ENCODE measurements at regions not wholly inside any gene's neighbourhood (a gene's known extent, or its start where the extent isn't known, plus 50 kb on each side); places are given as distances from the start of the nearest gene placed in this dataset.

- no peak for TF ChIP-seq POLR2A (IDR thresholded peaks at IDR 0.05; ENCODE audit: extremely low read depth, insufficient read length)
- no peak for TF ChIP-seq CTCF (IDR thresholded peaks at IDR 0.05; ENCODE audit: low read depth, low read length)
- no peak for TF ChIP-seq MAX (IDR thresholded peaks at IDR 0.05; ENCODE audit: low read depth, low read length)
- TF ChIP-seq MYC (IDR thresholded peaks at IDR 0.05; ENCODE audit: low read depth, low read length), result no peak
- no peak overlapping the region for H3K4me3 ChIP-seq (ENCODE audit: low read depth, low read length)
- DNase-seq (ENCODE audit: low read depth), result no peak
Observed at GRCh38 chr5:28880936-28881335, 1842.5 kb upstream of the CDH9 start.

- no peak for TF ChIP-seq POLR2A (IDR thresholded peaks at IDR 0.05; ENCODE audit: extremely low read depth, insufficient read length)
- no peak for TF ChIP-seq MAX (IDR thresholded peaks at IDR 0.05; ENCODE audit: low read depth, low read length)
- TF ChIP-seq CTCF (IDR thresholded peaks at IDR 0.05; ENCODE audit: low read depth, low read length), result no peak
- TF ChIP-seq MYC (IDR thresholded peaks at IDR 0.05; ENCODE audit: low read depth, low read length), result no peak
- H3K4me3 ChIP-seq (ENCODE audit: low read depth, low read length), result no peak overlapping the region
- no peak for DNase-seq (ENCODE audit: low read depth)
Observed at GRCh38 chr5:28877050-28877449, 1838.7 kb upstream of the CDH9 start.

GRCh38 chr5:28864006-28864405 lies 1825.6 kb upstream of the CDH9 start:
- DNase-seq (ENCODE audit: low read depth), result no peak
- TF ChIP-seq MAX (IDR thresholded peaks at IDR 0.05; ENCODE audit: low read depth, low read length) (no peak), MYC (IDR thresholded peaks at IDR 0.05; ENCODE audit: low read depth, low read length) (no peak), POLR2A (IDR thresholded peaks at IDR 0.05; ENCODE audit: extremely low read depth, insufficient read length) (no peak), CTCF (IDR thresholded peaks at IDR 0.05; ENCODE audit: low read depth, low read length) (no peak)
- H3K4me3 ChIP-seq (ENCODE audit: low read depth, low read length), result no peak overlapping the region

GRCh38 chr5:28862860-28863196 lies 1824.4 kb upstream of the CDH9 start:
- no peak overlapping the region for H3K4me3 ChIP-seq (ENCODE audit: low read depth, low read length)
- TF ChIP-seq MYC (IDR thresholded peaks at IDR 0.05; ENCODE audit: low read depth, low read length) (no peak), CTCF (IDR thresholded peaks at IDR 0.05; ENCODE audit: low read depth, low read length) (no peak), POLR2A (IDR thresholded peaks at IDR 0.05; ENCODE audit: extremely low read depth, insufficient read length) (no peak), MAX (IDR thresholded peaks at IDR 0.05; ENCODE audit: low read depth, low read length) (no peak)
- DNase-seq (ENCODE audit: low read depth), result no peak

- TF ChIP-seq CTCF (IDR thresholded peaks at IDR 0.05; ENCODE audit: low read depth, low read length) (no peak), MAX (IDR thresholded peaks at IDR 0.05; ENCODE audit: low read depth, low read length) (no peak), MYC (IDR thresholded peaks at IDR 0.05; ENCODE audit: low read depth, low read length) (no peak), POLR2A (IDR thresholded peaks at IDR 0.05; ENCODE audit: extremely low read depth, insufficient read length) (no peak)
- H3K4me3 ChIP-seq (ENCODE audit: low read depth, low read length), result no peak overlapping the region
- no peak for DNase-seq (ENCODE audit: low read depth)
Observed at GRCh38 chr5:28862137-28862859, 1823.9 kb upstream of the CDH9 start.
